Endodermal cell (in vitro differentiated cells): ENCODE measurements at regions not wholly inside any gene's neighbourhood (a gene's known extent, or its start where the extent isn't known, plus 50 kb on each side); places are given as distances from the start of the nearest gene placed in this dataset.

Experiments used
- DNase-seq: peaks from one replicate; pipeline ENCODE4 v3.0.0-alpha.2; 2017
- H3K27ac ChIP-seq: 2 replicates; pipeline ENCODE4 v1.5.1; 2013; ENCODE audit warnings: mild to moderate bottlenecking, low read depth, low read length, moderate library complexity
- H3K27me3 ChIP-seq: 2 replicates; pipeline ENCODE4 v1.6.1; 2013; ENCODE audit warnings: mild to moderate bottlenecking, low read length, moderate library complexity; ENCODE audit not compliant: insufficient read depth, control insufficient read depth, poor library complexity, severe bottlenecking
- H3K36me3 ChIP-seq: 2 replicates; pipeline ENCODE4 v1.7.0; 2013; ENCODE audit warnings: mild to moderate bottlenecking, low read length, moderate library complexity; ENCODE audit not compliant: control insufficient read depth, insufficient read depth
- H3K4me1 ChIP-seq: one replicate; pipeline ENCODE4 v1.7.0; 2013; ENCODE audit warnings: low read length; ENCODE audit not compliant: control insufficient read depth, insufficient read depth
- H3K4me3 ChIP-seq: 2 replicates; pipeline ENCODE4 v1.5.1; 2013; ENCODE audit warnings: mild to moderate bottlenecking, low read length, moderate library complexity
- H3K9ac ChIP-seq: 2 replicates; pipeline ENCODE4 v1.6.1; 2013; ENCODE audit warnings: mild to moderate bottlenecking, low read length, moderate library complexity; ENCODE audit not compliant: poor library complexity, severe bottlenecking; ENCODE audit errors: extremely low read depth
- H3K9me3 ChIP-seq: 2 replicates; pipeline ENCODE4 v1.6.1; 2013; ENCODE audit warnings: mild to moderate bottlenecking, low read length, moderate library complexity; ENCODE audit not compliant: control insufficient read depth
- H3K27ac Mint-ChIP-seq: 2 replicates; pipeline ENCODE4 v1.8.0; 2020; ENCODE audit warnings: mixed read lengths
- H3K27me3 Mint-ChIP-seq: 2 replicates; pipeline ENCODE4 v1.8.0; 2021; ENCODE audit warnings: mild to moderate bottlenecking, mixed read lengths; ENCODE audit not compliant: insufficient read depth
- H3K36me3 Mint-ChIP-seq: 2 replicates; pipeline ENCODE4 v1.8.0; 2020; ENCODE audit warnings: low read depth, mixed read lengths
- H3K4me1 Mint-ChIP-seq: 2 replicates; pipeline ENCODE4 v1.8.0; 2020; ENCODE audit warnings: mixed read lengths
- H3K4me3 Mint-ChIP-seq: 2 replicates; pipeline ENCODE4 v1.8.0; 2020; ENCODE audit warnings: mild to moderate bottlenecking, moderate library complexity, mixed read lengths
- H3K9me3 Mint-ChIP-seq: 2 replicates; pipeline ENCODE4 v1.8.0; 2020; ENCODE audit warnings: mild to moderate bottlenecking, mixed read lengths
- WGBS, 2 experiments: methylation state at CpG; one replicate each; pipeline versions ENCODE4 v1.1.5 to v1.1.7; 2013; ENCODE audit warnings: missing lambda C conversion rate in 2 of 2, mixed read lengths in 1 of 2; ENCODE audit not compliant: insufficient coverage in 1 of 2, insufficient read length in 1 of 2; 5-methylcytosine and 5-hydroxymethylcytosine counted together
- TF ChIP-seq, protein P1 (sequence below): fragments of 200-600 bp; sonication (generic); conservative IDR thresholded peaks from 2 replicates; pipeline ENCODE4 v1.5.0; 2021; ENCODE audit warnings: antibody characterized with exemption, mild to moderate bottlenecking

- no peak overlapping the region for H3K4me3 Mint-ChIP-seq
- H3K9ac ChIP-seq = no peak overlapping the region
- 93 to 100% methylated on average over 2 to 3 of the region's 3 CpGs for WGBS, 2 experiments
- DNase-seq = no peak
- H3K27ac ChIP-seq = no peak overlapping the region
- no peaks in the 10 kb centered on the region for H3K4me1 ChIP-seq
- H3K36me3 ChIP-seq = no peaks in the 10 kb centered on the region
- TF ChIP-seq, protein P1, sequence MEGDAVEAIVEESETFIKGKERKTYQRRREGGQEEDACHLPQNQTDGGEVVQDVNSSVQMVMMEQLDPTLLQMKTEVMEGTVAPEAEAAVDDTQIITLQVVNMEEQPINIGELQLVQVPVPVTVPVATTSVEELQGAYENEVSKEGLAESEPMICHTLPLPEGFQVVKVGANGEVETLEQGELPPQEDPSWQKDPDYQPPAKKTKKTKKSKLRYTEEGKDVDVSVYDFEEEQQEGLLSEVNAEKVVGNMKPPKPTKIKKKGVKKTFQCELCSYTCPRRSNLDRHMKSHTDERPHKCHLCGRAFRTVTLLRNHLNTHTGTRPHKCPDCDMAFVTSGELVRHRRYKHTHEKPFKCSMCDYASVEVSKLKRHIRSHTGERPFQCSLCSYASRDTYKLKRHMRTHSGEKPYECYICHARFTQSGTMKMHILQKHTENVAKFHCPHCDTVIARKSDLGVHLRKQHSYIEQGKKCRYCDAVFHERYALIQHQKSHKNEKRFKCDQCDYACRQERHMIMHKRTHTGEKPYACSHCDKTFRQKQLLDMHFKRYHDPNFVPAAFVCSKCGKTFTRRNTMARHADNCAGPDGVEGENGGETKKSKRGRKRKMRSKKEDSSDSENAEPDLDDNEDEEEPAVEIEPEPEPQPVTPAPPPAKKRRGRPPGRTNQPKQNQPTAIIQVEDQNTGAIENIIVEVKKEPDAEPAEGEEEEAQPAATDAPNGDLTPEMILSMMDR = no peak
- no peak overlapping the region for H3K27ac Mint-ChIP-seq
- no peak overlapping the region for H3K4me3 ChIP-seq
- H3K9me3 Mint-ChIP-seq = no peaks in the 10 kb centered on the region
- peaks cover 4% of the 10 kb centered on the region for H3K4me1 Mint-ChIP-seq
- H3K36me3 Mint-ChIP-seq = no peaks in the 10 kb centered on the region
- H3K27me3 ChIP-seq = peaks cover 8% of the 10 kb centered on the region
- H3K27me3 Mint-ChIP-seq = peaks cover 20% of the 10 kb centered on the region
- peaks cover 5% of the 10 kb centered on the region for H3K9me3 ChIP-seq
Observed at GRCh38 chr4:24404281-24404680, 180.1 kb downstream of the DHX15 start.

- no peaks in the 10 kb centered on the region for H3K36me3 ChIP-seq
- no peak overlapping the region for H3K9ac ChIP-seq
- H3K4me3 ChIP-seq = no peak overlapping the region
- H3K27ac ChIP-seq = no peak overlapping the region
- 91 to 100% methylated on average over 4 to 5 of the region's 5 CpGs for WGBS, 2 experiments
- H3K27ac Mint-ChIP-seq = no peak overlapping the region
- no peaks in the 10 kb centered on the region for H3K36me3 Mint-ChIP-seq
- H3K4me1 ChIP-seq = no peaks in the 10 kb centered on the region
- TF ChIP-seq, protein P1 = no peak
- DNase-seq = no peak
- peaks cover 24% of the 10 kb centered on the region for H3K27me3 Mint-ChIP-seq
- no peaks in the 10 kb centered on the region for H3K9me3 Mint-ChIP-seq
- peaks cover 1% of the 10 kb centered on the region for H3K9me3 ChIP-seq
- H3K4me3 Mint-ChIP-seq = no peak overlapping the region
- H3K4me1 Mint-ChIP-seq = peaks cover 6% of the 10 kb centered on the region
- peaks cover 8% of the 10 kb centered on the region for H3K27me3 ChIP-seq
Observed at GRCh38 chr4:24403265-24403664, 181.1 kb downstream of the DHX15 start.

DNA sequence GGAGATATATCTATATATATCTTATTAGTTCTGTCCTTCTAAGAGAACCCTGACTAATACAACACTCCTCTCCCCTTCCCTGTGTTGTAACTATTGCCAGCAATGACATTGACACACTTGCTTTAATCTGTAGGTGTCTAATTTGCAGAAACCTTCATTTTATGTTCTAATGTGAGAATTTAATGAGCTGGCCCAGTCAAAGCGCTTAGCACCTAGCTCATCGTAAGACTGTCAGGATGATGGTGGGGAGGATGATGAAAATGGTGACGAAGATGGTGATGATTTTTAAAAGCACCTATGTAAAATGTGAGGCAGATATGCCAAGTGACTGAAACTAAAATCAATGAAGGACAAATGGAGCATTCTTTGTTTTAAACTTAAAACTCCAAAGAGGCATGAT lies 183.8 kb downstream of the DHX15 start:
- H3K9me3 Mint-ChIP-seq = no peaks in the 10 kb centered on the region
- 95% methylated on average over 3 of the region's 3 CpGs for WGBS, 2 experiments
- peaks cover 16% of the 10 kb centered on the region for H3K27me3 Mint-ChIP-seq
- H3K9me3 ChIP-seq = no peaks in the 10 kb centered on the region
- H3K27me3 ChIP-seq = peaks cover 2% of the 10 kb centered on the region
- H3K4me1 ChIP-seq = no peaks in the 10 kb centered on the region
- TF ChIP-seq, protein P1 = no peak
- no peak for DNase-seq
- H3K4me3 ChIP-seq = no peak overlapping the region
- H3K9ac ChIP-seq = no peak overlapping the region
- H3K36me3 ChIP-seq = no peaks in the 10 kb centered on the region
- peaks cover 6% of the 10 kb centered on the region for H3K4me1 Mint-ChIP-seq
- H3K36me3 Mint-ChIP-seq = no peaks in the 10 kb centered on the region
- H3K27ac ChIP-seq = no peak overlapping the region
- no peak overlapping the region for H3K27ac Mint-ChIP-seq
- no peak overlapping the region for H3K4me3 Mint-ChIP-seq
